T-cell (primary cell): ENCODE measurements at regions not wholly inside any gene's neighbourhood (a gene's known extent, or its start where the extent isn't known, plus 50 kb on each side); places are given as distances from the start of the nearest gene placed in this dataset.
"Not testable (repeated sequence)": the region's sequence is repeated elsewhere in the genome, so short reads cannot be mapped to it uniquely, and the experiment has no call there.

Experiments
- ATAC-seq, 4 experiments: fragments of 200-7000 bp in 3 of 4; fragments of 150-1000 bp in 1 of 4; cut with Tn5 transposase; replicated peaks in 1 of 4; 1 replicate in 3 of 4; 2 replicates in 1 of 4; pipeline ENCODE4 v1.10.0; 2021; ENCODE audit warnings: moderate library complexity in 3 of 4, mild to moderate bottlenecking in 2 of 4, moderate number of reproducible peaks in 1 of 4
- CTCF ChIA-PET, 2 donors: fragments of 300-600 bp; sonication (Branson Sonifier 250); formaldehyde crosslinking; loops; one replicate each; lab custom pipeline; 2022; ENCODE audit warnings: antibody characterized with exemption in 2 of 2; lab: Charles Lee
- POLR2A ChIA-PET, 2 donors: fragments of 300-600 bp; sonication (Branson Sonifier 250); formaldehyde crosslinking; loops; one replicate each; lab custom pipeline; 2022; ENCODE audit warnings: antibody characterized with exemption in 2 of 2; lab: Charles Lee
- DNase-seq, 35 experiments: peaks; one replicate each; pipeline versions ENCODE4 v3.0.0 to v3.0.0-alpha.2; 2013 to 2023
- H3K27ac ChIP-seq: one replicate; pipeline ENCODE4 v1.5.1; 2013; ENCODE audit warnings: low read length
- H3K27me3 ChIP-seq, 2 experiments: replicated peaks in 1 of 2; 1 replicate in 1 of 2; 2 replicates in 1 of 2; pipeline versions ENCODE4 v1.6.1 to v1.7.0; 2013; ENCODE audit warnings: low read length in 1 of 2, mixed read lengths in 1 of 2; ENCODE audit not compliant: control insufficient read depth in 2 of 2, insufficient read depth in 2 of 2; ENCODE audit errors: extremely low read depth in 1 of 2
- H3K36me3 ChIP-seq, 2 donors: 1 replicate in 1 of 2; 2 replicates in 1 of 2; pipeline versions ENCODE4 v1.6.1 to v1.7.0; 2013; ENCODE audit warnings: low read length in 1 of 2; ENCODE audit not compliant: control insufficient read depth in 2 of 2, insufficient read depth in 1 of 2; ENCODE audit errors: extremely low read depth in 1 of 2
- H3K4me1 ChIP-seq, 2 experiments: 1 replicate in 1 of 2; 2 replicates in 1 of 2; pipeline versions ENCODE4 v1.6.1 to v1.7.0; 2013; ENCODE audit warnings: low read length in 2 of 2, mixed read lengths in 1 of 2; ENCODE audit not compliant: insufficient read depth in 2 of 2, control insufficient read depth in 1 of 2; ENCODE audit errors: extremely low read depth in 1 of 2
- H3K4me3 ChIP-seq, 2 donors: 1 replicate in 1 of 2; 2 replicates in 1 of 2; pipeline versions ENCODE4 v1.5.1 to v1.7.0; 2013; ENCODE audit warnings: mild to moderate bottlenecking in 2 of 2, low read length in 1 of 2, moderate library complexity in 1 of 2; ENCODE audit not compliant: control insufficient read depth in 1 of 2; ENCODE audit errors: extremely low read depth in 1 of 2
- H3K9me3 ChIP-seq: 2 replicates; pipeline ENCODE4 v1.7.0; 2013
- H3K27ac Mint-ChIP-seq, 2 donors: one replicate each; pipeline ENCODE4 v1.8.0; 2020 to 2021; ENCODE audit warnings: mild to moderate bottlenecking in 2 of 2, mixed read lengths in 2 of 2
- H3K27me3 Mint-ChIP-seq, 2 donors: one replicate each; pipeline ENCODE4 v1.8.0; 2021 to 2022; ENCODE audit warnings: mixed read lengths in 2 of 2
- H3K36me3 Mint-ChIP-seq: one replicate; pipeline ENCODE4 v1.8.0; 2021; ENCODE audit warnings: mixed read lengths
- H3K4me1 Mint-ChIP-seq, 3 donors: one replicate each; pipeline ENCODE4 v1.8.0; 2020 to 2022; ENCODE audit warnings: mixed read lengths in 3 of 3, mild to moderate bottlenecking in 1 of 3
- H3K4me3 Mint-ChIP-seq, 3 donors: one replicate each; pipeline ENCODE4 v1.8.0; 2020 to 2022; ENCODE audit warnings: mild to moderate bottlenecking in 3 of 3, mixed read lengths in 3 of 3, moderate library complexity in 3 of 3
- H3K9me3 Mint-ChIP-seq, 3 donors: one replicate each; pipeline ENCODE4 v1.8.0; 2020 to 2022; ENCODE audit warnings: mixed read lengths in 3 of 3
- whole genome bisulfite sequencing: methylation state at CpG from one replicate; pipeline ENCODE4 v1.1.5; 2013; ENCODE audit warnings: missing lambda C conversion rate; ENCODE audit not compliant: insufficient coverage; 5-methylcytosine and 5-hydroxymethylcytosine counted together

DNA sequence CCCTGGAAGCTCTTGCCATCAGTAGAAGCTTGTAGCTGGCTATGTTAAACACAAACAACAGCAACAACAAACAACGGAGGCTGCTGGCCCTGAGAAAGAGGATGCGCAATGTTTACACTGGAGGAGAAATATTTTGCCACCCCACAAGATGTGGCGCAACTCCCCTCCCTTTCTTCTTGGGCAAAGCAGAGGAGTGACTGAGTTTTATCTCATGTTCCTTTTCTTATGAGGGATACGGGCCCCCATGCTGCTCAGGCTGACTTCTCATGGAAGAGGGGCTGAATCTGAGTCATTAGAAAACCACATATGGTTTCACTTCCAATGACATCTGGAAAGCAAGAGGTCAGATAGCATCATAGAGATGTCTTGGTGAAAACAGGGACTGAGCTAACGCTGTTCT lies 75.9 kb upstream of the HDDC2 start:
- no peak overlapping the region for H3K4me3 ChIP-seq
- H3K36me3 Mint-ChIP-seq, result no peaks in the 10 kb centered on the region
- no peaks in the 10 kb centered on the region for H3K9me3 ChIP-seq
- H3K27me3 ChIP-seq, result peaks cover 0 to 2% of the 10 kb centered on the region in 2 experiments
- no peak overlapping the region for H3K4me3 Mint-ChIP-seq
- peaks cover 0 to 6% of the 10 kb centered on the region in 2 experiments for H3K4me1 ChIP-seq
- CTCF ChIA-PET, result no interaction called here
- POLR2A ChIA-PET, result no interaction called here
- peaks cover 0 to 6% (median 0%) of the 10 kb centered on the region in 3 donors for H3K4me1 Mint-ChIP-seq
- no peak overlapping the region for H3K27ac ChIP-seq
- WGBS, result no CpG with 5 or more reads among the region's 5 CpGs
- ATAC-seq (no peak), DNase-seq (no peak)
- no peaks in the 10 kb centered on the region for H3K36me3 ChIP-seq
- H3K27ac Mint-ChIP-seq, result no peak overlapping the region
- no peaks in the 10 kb centered on the region for H3K9me3 Mint-ChIP-seq
- H3K27me3 Mint-ChIP-seq, result peaks cover 27 to 30% of the 10 kb centered on the region in 2 donors

DNA sequence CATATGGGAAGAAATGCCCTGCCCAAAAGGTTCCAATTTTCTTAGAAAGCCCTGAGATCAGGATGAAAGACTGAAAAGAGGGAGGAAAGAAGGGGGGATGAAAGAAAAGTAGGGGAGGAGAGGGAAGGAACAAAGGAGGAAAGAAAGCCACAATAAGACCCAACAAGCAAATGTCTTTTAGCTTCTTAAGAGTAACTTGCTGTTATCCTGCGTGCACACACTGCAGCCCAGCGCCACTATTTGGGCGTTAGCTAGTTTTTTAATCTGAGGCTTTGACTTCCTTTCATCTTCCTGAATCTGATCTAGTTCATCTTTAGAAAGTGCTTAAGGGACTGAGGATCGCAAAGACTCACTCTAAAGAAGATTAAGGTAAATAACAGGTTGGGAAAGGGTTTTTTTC lies 77.4 kb upstream of the HDDC2 start:
- no peak overlapping the region for H3K27ac ChIP-seq
- ChIA-PET POLR2A (no interaction called here), CTCF (no interaction called here)
- Mint-ChIP-seq H3K27ac (no peak overlapping the region), H3K27me3 (peaks cover 20 to 26% of the 10 kb centered on the region in 2 donors), H3K4me1 (peaks cover 0 to 6% (median 0%) of the 10 kb centered on the region in 3 donors), H3K4me3 (no peak overlapping the region), H3K9me3 (no peaks in the 10 kb centered on the region), H3K36me3 (no peaks in the 10 kb centered on the region)
- no peak for DNase-seq
- peaks cover 0 to 2% of the 10 kb centered on the region in 2 experiments for H3K27me3 ChIP-seq
- H3K9me3 ChIP-seq, result no peaks in the 10 kb centered on the region
- no peak overlapping the region for H3K4me3 ChIP-seq
- WGBS, result 39% methylated on average over 3 of the region's 4 CpGs
- peaks cover 0 to 6% of the 10 kb centered on the region in 2 experiments for H3K4me1 ChIP-seq
- no peak for ATAC-seq
- no peaks in the 10 kb centered on the region for H3K36me3 ChIP-seq

GRCh38 chr6:125380474-125380873 lies 78.7 kb upstream of the HDDC2 start:
- no peak overlapping the region for H3K4me3 ChIP-seq
- peaks cover 0 to 6% of the 10 kb centered on the region in 2 experiments for H3K4me1 ChIP-seq
- no peaks in the 10 kb centered on the region for H3K9me3 ChIP-seq
- POLR2A ChIA-PET, result no interaction called here
- Mint-ChIP-seq H3K4me1 (peaks cover 0 to 6% (median 0%) of the 10 kb centered on the region in 3 donors), H3K4me3 (no peak overlapping the region), H3K9me3 (no peaks in the 10 kb centered on the region), H3K36me3 (no peaks in the 10 kb centered on the region), H3K27ac (no peak overlapping the region), H3K27me3 (peaks cover 16 to 25% of the 10 kb centered on the region in 2 donors)
- H3K36me3 ChIP-seq, result no peaks in the 10 kb centered on the region
- WGBS, result no CpG with 5 or more reads among the region's 5 CpGs
- ATAC-seq, result no peak
- H3K27ac ChIP-seq, result no peak overlapping the region
- DNase-seq, result no peak
- H3K27me3 ChIP-seq, result peaks cover 0 to 2% of the 10 kb centered on the region in 2 experiments
- CTCF ChIA-PET, result no interaction called here

DNA sequence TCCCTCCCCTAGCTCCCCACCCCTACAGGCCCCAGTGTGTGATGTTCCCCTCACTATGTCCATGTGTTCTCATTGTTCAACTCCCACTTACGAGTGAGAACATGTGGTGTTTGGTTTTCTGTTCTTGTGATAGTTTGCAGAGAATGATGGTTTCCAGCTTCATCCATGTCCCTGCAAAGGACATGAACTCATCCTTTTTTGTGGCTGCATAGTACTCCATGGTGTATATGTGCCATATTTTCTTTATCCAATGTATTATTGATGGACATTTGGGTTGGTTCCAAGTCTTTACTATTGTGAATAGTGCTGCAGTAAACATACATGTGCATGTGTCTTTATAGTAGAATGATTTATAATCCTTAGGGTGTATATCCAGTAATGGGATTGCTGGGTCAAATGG lies 84.6 kb upstream of the HDDC2 start:
- H3K4me3 ChIP-seq, H3K36me3 Mint-ChIP-seq, H3K27ac ChIP-seq, DNase-seq, H3K9me3 Mint-ChIP-seq, H3K27ac Mint-ChIP-seq, H3K9me3 ChIP-seq, POLR2A ChIA-PET, H3K27me3 ChIP-seq, H3K4me3 Mint-ChIP-seq, H3K4me1 ChIP-seq, H3K36me3 ChIP-seq, H3K4me1 Mint-ChIP-seq, ATAC-seq: not testable (repeated sequence)
- no CpG with 5 or more reads among the region's 1 CpG for WGBS
- CTCF ChIA-PET, result interaction anchor here in 1 of 2 donors (0.6 kb wide), 1 partner anchor 635 kb away, joined by 12 read pairs; no protein-coding TSS in a partner anchor
- H3K27me3 Mint-ChIP-seq, result peaks cover 16 to 17% of the 10 kb centered on the region in 2 donors

- ChIA-PET POLR2A (no interaction called here), CTCF (no interaction called here)
- Histone ChIP-seq H3K27me3 (peaks cover 0 to 3% of the 10 kb centered on the region in 2 experiments), H3K9me3 (no peaks in the 10 kb centered on the region), H3K4me3 (no peak overlapping the region), H3K27ac (no peak overlapping the region), H3K36me3 (no peaks in the 10 kb centered on the region), H3K4me1 (peaks cover 2 to 10% of the 10 kb centered on the region in 2 experiments)
- no peaks in the 10 kb centered on the region for H3K36me3 Mint-ChIP-seq
- peaks cover 0 to 6% (median 5%) of the 10 kb centered on the region in 3 donors for H3K4me1 Mint-ChIP-seq
- peaks cover 4 to 6% (median 5%) of the 10 kb centered on the region in 3 donors for H3K9me3 Mint-ChIP-seq
- DNase-seq (no peak), ATAC-seq (no peak)
- no peak overlapping the region for H3K4me3 Mint-ChIP-seq
- H3K27ac Mint-ChIP-seq, result no peak overlapping the region
- 33% methylated on average over 1 of the region's 3 CpGs for WGBS
- peaks cover 20 to 22% of the 10 kb centered on the region in 2 donors for H3K27me3 Mint-ChIP-seq
Measured at GRCh38 chr6:125392682-125393081, 90.9 kb upstream of the HDDC2 start.

- H3K9me3 Mint-ChIP-seq, result peaks cover 4 to 10% (median 6%) of the 10 kb centered on the region in 3 donors
- H3K27me3 ChIP-seq, result peaks cover 0 to 3% of the 10 kb centered on the region in 2 experiments
- H3K36me3 Mint-ChIP-seq, result no peaks in the 10 kb centered on the region
- H3K27ac Mint-ChIP-seq, result no peak overlapping the region
- H3K27ac ChIP-seq, result no peak overlapping the region
- DNase-seq, result peak in 1 of 35 experiments; percentile 1
- ATAC-seq, result no peak
- H3K4me1 ChIP-seq, result peaks cover 2 to 10% of the 10 kb centered on the region in 2 experiments
- no peaks in the 10 kb centered on the region for H3K36me3 ChIP-seq
- H3K9me3 ChIP-seq, result no peaks in the 10 kb centered on the region
- H3K4me3 ChIP-seq, result no peak overlapping the region
- WGBS, result no CpG with 5 or more reads among the region's 1 CpG
- H3K4me3 Mint-ChIP-seq, result no peak overlapping the region
- ChIA-PET POLR2A (interaction anchor here (0.7 to 0.8 kb wide), 2 partner anchors 16 to 525 kb away, joined by 4 read pairs; no protein-coding TSS in a partner anchor), CTCF (no interaction called here)
- peaks cover 22 to 25% of the 10 kb centered on the region in 2 donors for H3K27me3 Mint-ChIP-seq
- H3K4me1 Mint-ChIP-seq, result peaks cover 0 to 6% (median 5%) of the 10 kb centered on the region in 3 donors
Measured at GRCh38 chr6:125393449-125393858, 91.7 kb upstream of the HDDC2 start.
